Glutamatergic neuron (in vitro differentiated cells): ENCODE measurements at regions not wholly inside any gene's neighbourhood (a gene's known extent, or its start where the extent isn't known, plus 50 kb on each side); places are given as distances from the start of the nearest gene placed in this dataset.

Experiments used
- DNase-seq: peaks from one replicate; pipeline ENCODE4 v3.0.0; 2022
- H3K27ac Mint-ChIP-seq: one replicate; pipeline ENCODE4 v1.8.0; 2020; ENCODE audit warnings: mild to moderate bottlenecking, mixed read lengths, inconsistent platforms; ENCODE audit not compliant: unreplicated experiment
- H3K27me3 Mint-ChIP-seq: one replicate; pipeline ENCODE4 v1.8.0; 2020; ENCODE audit warnings: mild to moderate bottlenecking, moderate library complexity, mixed read lengths, inconsistent platforms; ENCODE audit not compliant: unreplicated experiment
- H3K36me3 Mint-ChIP-seq: one replicate; pipeline ENCODE4 v1.8.0; 2020; ENCODE audit warnings: mild to moderate bottlenecking, mixed read lengths, inconsistent platforms; ENCODE audit not compliant: unreplicated experiment
- H3K4me1 Mint-ChIP-seq: one replicate; pipeline ENCODE4 v1.8.0; 2020; ENCODE audit warnings: mild to moderate bottlenecking, low read depth, mixed read lengths, inconsistent platforms; ENCODE audit not compliant: unreplicated experiment
- H3K4me3 Mint-ChIP-seq: one replicate; pipeline ENCODE4 v1.8.0; 2020; ENCODE audit warnings: mild to moderate bottlenecking, mixed read lengths, inconsistent platforms; ENCODE audit not compliant: unreplicated experiment
- H3K9me3 Mint-ChIP-seq: one replicate; pipeline ENCODE4 v1.8.0; 2020; ENCODE audit warnings: mild to moderate bottlenecking, moderate library complexity, mixed read lengths, inconsistent platforms; ENCODE audit not compliant: unreplicated experiment
- CTCF ChIP-seq: fragments of 200-600 bp; sonication (generic); IDR thresholded peaks from one replicate; pipeline ENCODE4 v1.5.0; 2021; ENCODE audit not compliant: partially characterized antibody, unreplicated experiment

GRCh38 chrX:45845142-45845541, 644.5 kb upstream of the DIPK2B start:
- DNase-seq, result no peak
- Mint-ChIP-seq H3K27ac (no peak overlapping the region), H3K36me3 (no peaks in the 10 kb centered on the region), H3K4me3 (no peak overlapping the region), H3K9me3 (peaks cover 2% of the 10 kb centered on the region), H3K27me3 (no peaks in the 10 kb centered on the region), H3K4me1 (peaks cover 5% of the 10 kb centered on the region)
- TF ChIP-seq CTCF, result no peak

- no peak overlapping the region for H3K4me3 Mint-ChIP-seq
- H3K9me3 Mint-ChIP-seq, result no peaks in the 10 kb centered on the region
- H3K4me1 Mint-ChIP-seq, result peaks cover 4% of the 10 kb centered on the region
- DNase-seq, result no peak
- H3K27me3 Mint-ChIP-seq, result peaks cover 1% of the 10 kb centered on the region
- no peak for TF ChIP-seq CTCF
- H3K36me3 Mint-ChIP-seq, result no peaks in the 10 kb centered on the region
- no peak overlapping the region for H3K27ac Mint-ChIP-seq
Observed at GRCh38 chrX:45843518-45843917, 642.8 kb upstream of the DIPK2B start.

GRCh38 chrX:45842926-45843315, 642.2 kb upstream of the DIPK2B start:
- H3K27me3 Mint-ChIP-seq, result peaks cover 1% of the 10 kb centered on the region
- DNase-seq, result no peak
- H3K4me3 Mint-ChIP-seq, result no peak overlapping the region
- no peak overlapping the region for H3K27ac Mint-ChIP-seq
- no peak for TF ChIP-seq CTCF
- H3K9me3 Mint-ChIP-seq, result no peaks in the 10 kb centered on the region
- H3K4me1 Mint-ChIP-seq, result peaks cover 4% of the 10 kb centered on the region
- no peaks in the 10 kb centered on the region for H3K36me3 Mint-ChIP-seq

GRCh38 chrX:45842207-45842925, 641.7 kb upstream of the DIPK2B start:
- Mint-ChIP-seq H3K4me3 (no peak overlapping the region), H3K36me3 (no peaks in the 10 kb centered on the region), H3K9me3 (no peaks in the 10 kb centered on the region), H3K27ac (no peak overlapping the region), H3K27me3 (peaks cover 2% of the 10 kb centered on the region), H3K4me1 (peaks cover 4% of the 10 kb centered on the region)
- no peak for DNase-seq
- no peak for TF ChIP-seq CTCF

GRCh38 chrX:45840411-45840950, 639.8 kb upstream of the DIPK2B start:
- no peak for TF ChIP-seq CTCF
- peaks cover 3% of the 10 kb centered on the region for H3K27me3 Mint-ChIP-seq
- peaks cover 4% of the 10 kb centered on the region for H3K4me1 Mint-ChIP-seq
- H3K36me3 Mint-ChIP-seq, result no peaks in the 10 kb centered on the region
- H3K4me3 Mint-ChIP-seq, result no peak overlapping the region
- DNase-seq, result no peak
- H3K27ac Mint-ChIP-seq, result no peak overlapping the region
- no peaks in the 10 kb centered on the region for H3K9me3 Mint-ChIP-seq
